WTC11 (cell line): ENCODE measurements at regions not wholly inside any gene's neighbourhood (a gene's known extent, or its start where the extent isn't known, plus 50 kb on each side); places are given as distances from the start of the nearest gene placed in this dataset.

ENCODE experiments used
- ATAC-seq: fragments of 200-7000 bp; cut with Tn5 transposase; 2 replicates; pipeline ENCODE4 v1.10.0; 2021; ENCODE audit warnings: mild to moderate bottlenecking, moderate library complexity
- CTCF ChIA-PET: fragments of 300-600 bp; sonication (Branson Sonifier 250); formaldehyde crosslinking; loops from one replicate; lab custom pipeline; 2021; ENCODE audit warnings: antibody characterized with exemption; lab: Charles Lee
- POLR2A ChIA-PET: fragments of 350-600 bp; sonication (Branson Sonifier 250); formaldehyde crosslinking; loops from one replicate; lab custom pipeline; 2021; ENCODE audit warnings: antibody characterized with exemption; lab: Charles Lee
- DNase-seq: peaks from one replicate; pipeline ENCODE4 v3.0.0; 2021; ENCODE audit warnings: low spot score
- H3K27ac Mint-ChIP-seq: 2 replicates; pipeline ENCODE4 v1.8.0; 2021; ENCODE audit warnings: mixed read lengths
- H3K27me3 Mint-ChIP-seq: 2 replicates; pipeline ENCODE4 v1.8.0; 2021; ENCODE audit warnings: low read depth, mild to moderate bottlenecking, moderate library complexity, mixed read lengths
- H3K36me3 Mint-ChIP-seq: 2 replicates; pipeline ENCODE4 v1.8.0; 2021; ENCODE audit warnings: mixed read lengths
- H3K4me1 Mint-ChIP-seq: 2 replicates; pipeline ENCODE4 v1.8.0; 2022; ENCODE audit warnings: mixed read lengths
- H3K4me3 Mint-ChIP-seq: 2 replicates; pipeline ENCODE4 v1.8.0; 2021; ENCODE audit warnings: mild to moderate bottlenecking, moderate library complexity, mixed read lengths
- H3K9me3 Mint-ChIP-seq: 2 replicates; pipeline ENCODE4 v1.8.0; 2021; ENCODE audit warnings: mixed read lengths
- EMX1 ChIP-seq: fragments of 250-450 bp; sonication (Bioruptor Pico); IDR thresholded peaks from 2 replicates; pipeline ENCODE4 v1.8.0; 2021; ENCODE audit warnings: mild to moderate bottlenecking
- FOXJ3 ChIP-seq: sonication (generic); formaldehyde crosslinking; IDR thresholded peaks from 2 replicates; pipeline ENCODE4 v1.9.0; 2021; ENCODE audit warnings: missing genetic modification reagents, mild to moderate bottlenecking, borderline replicate concordance
- GRHL2 ChIP-seq: fragments of 250-450 bp; sonication (Bioruptor Pico); IDR thresholded peaks from 2 replicates; pipeline ENCODE4 v1.8.0; 2022; ENCODE audit warnings: mild to moderate bottlenecking, moderate library complexity; ENCODE audit not compliant: insufficient replicate concordance, severe bottlenecking
- JUN ChIP-seq: sonication (generic); formaldehyde crosslinking; IDR thresholded peaks from 2 replicates; pipeline ENCODE4 v1.8.0; 2023; ENCODE audit warnings: mild to moderate bottlenecking, missing genetic modification reagents
- KAT7 ChIP-seq: sonication (generic); formaldehyde crosslinking; IDR thresholded peaks from 2 replicates; pipeline ENCODE4 v1.8.1; 2023; ENCODE audit warnings: missing genetic modification reagents, mild to moderate bottlenecking, borderline replicate concordance
- NFYB ChIP-seq: sonication (generic); formaldehyde crosslinking; conservative IDR thresholded peaks from 2 replicates; pipeline ENCODE4 v1.8.0; 2022; ENCODE audit warnings: low read depth, missing genetic modification reagents
- NR2C2 ChIP-seq: sonication (generic); formaldehyde crosslinking; IDR thresholded peaks from 2 replicates; pipeline ENCODE4 v1.8.0; 2022; ENCODE audit warnings: mild to moderate bottlenecking, missing genetic modification reagents
- PRRX2 ChIP-seq: fragments of 250-450 bp; sonication (Bioruptor Pico); IDR thresholded peaks from 2 replicates; pipeline ENCODE4 v1.8.0; 2021; ENCODE audit warnings: mild to moderate bottlenecking
- SP1 ChIP-seq: sonication (generic); formaldehyde crosslinking; conservative IDR thresholded peaks from 2 replicates; pipeline ENCODE4 v1.8.1; 2022; ENCODE audit warnings: missing genetic modification reagents
- ZBTB21 ChIP-seq: sonication (generic); formaldehyde crosslinking; IDR thresholded peaks from 2 replicates; pipeline ENCODE4 v1.8.1; 2023; ENCODE audit warnings: mild to moderate bottlenecking, missing genetic modification reagents, borderline replicate concordance
- ZBTB43 ChIP-seq: sonication (generic); formaldehyde crosslinking; IDR thresholded peaks from 2 replicates; pipeline ENCODE4 v1.8.1; 2023; ENCODE audit warnings: mild to moderate bottlenecking, missing genetic modification reagents
- ZNF138 ChIP-seq: sonication (generic); formaldehyde crosslinking; conservative IDR thresholded peaks from 2 replicates; pipeline ENCODE4 v1.8.1; 2022; ENCODE audit warnings: mild to moderate bottlenecking, moderate library complexity, missing genetic modification reagents
- ZNF232 ChIP-seq: sonication (generic); formaldehyde crosslinking; IDR thresholded peaks from 2 replicates; pipeline ENCODE4 v1.8.0; 2022; ENCODE audit warnings: mild to moderate bottlenecking, missing genetic modification reagents
- ZNF281 ChIP-seq: sonication (generic); formaldehyde crosslinking; IDR thresholded peaks from 2 replicates; pipeline ENCODE4 v1.8.0; 2023; ENCODE audit warnings: mild to moderate bottlenecking, missing genetic modification reagents
- TF ChIP-seq, protein P1 (sequence below): sonication (generic); formaldehyde crosslinking; IDR thresholded peaks from 2 replicates; pipeline ENCODE4 v1.8.1; 2023; ENCODE audit warnings: mild to moderate bottlenecking, missing genetic modification reagents, moderate library complexity
- TF ChIP-seq, protein P2 (sequence below): sonication (generic); formaldehyde crosslinking; IDR thresholded peaks from 2 replicates; pipeline ENCODE4 v1.8.0; 2022; ENCODE audit warnings: mild to moderate bottlenecking, missing genetic modification reagents
- TF ChIP-seq, protein P3 (sequence below): sonication (generic); formaldehyde crosslinking; IDR thresholded peaks from 2 replicates; pipeline ENCODE4 v1.8.1; 2023; ENCODE audit warnings: mild to moderate bottlenecking, missing genetic modification reagents, borderline replicate concordance
- TF ChIP-seq, protein P4 (sequence below): fragments of 250-450 bp; sonication (Bioruptor Pico); conservative IDR thresholded peaks from 2 replicates; pipeline ENCODE4 v1.9.0; 2021; ENCODE audit warnings: mild to moderate bottlenecking

- TF ChIP-seq, protein P1, sequence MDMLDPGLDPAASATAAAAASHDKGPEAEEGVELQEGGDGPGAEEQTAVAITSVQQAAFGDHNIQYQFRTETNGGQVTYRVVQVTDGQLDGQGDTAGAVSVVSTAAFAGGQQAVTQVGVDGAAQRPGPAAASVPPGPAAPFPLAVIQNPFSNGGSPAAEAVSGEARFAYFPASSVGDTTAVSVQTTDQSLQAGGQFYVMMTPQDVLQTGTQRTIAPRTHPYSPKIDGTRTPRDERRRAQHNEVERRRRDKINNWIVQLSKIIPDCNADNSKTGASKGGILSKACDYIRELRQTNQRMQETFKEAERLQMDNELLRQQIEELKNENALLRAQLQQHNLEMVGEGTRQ, result no peak
- TF ChIP-seq, protein P2, sequence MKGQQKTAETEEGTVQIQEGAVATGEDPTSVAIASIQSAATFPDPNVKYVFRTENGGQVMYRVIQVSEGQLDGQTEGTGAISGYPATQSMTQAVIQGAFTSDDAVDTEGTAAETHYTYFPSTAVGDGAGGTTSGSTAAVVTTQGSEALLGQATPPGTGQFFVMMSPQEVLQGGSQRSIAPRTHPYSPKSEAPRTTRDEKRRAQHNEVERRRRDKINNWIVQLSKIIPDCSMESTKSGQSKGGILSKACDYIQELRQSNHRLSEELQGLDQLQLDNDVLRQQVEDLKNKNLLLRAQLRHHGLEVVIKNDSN, result no peak
- no peak for TF ChIP-seq ZBTB43 (CRISPR knock-in tag)
- no peak for TF ChIP-seq JUN (CRISPR knock-in tag)
- TF ChIP-seq, all 79 proteins: peak for 0
Measured at GRCh38 chr14:26735811-26736210, 138.0 kb upstream of the NOVA1 start (continued).

DNA sequence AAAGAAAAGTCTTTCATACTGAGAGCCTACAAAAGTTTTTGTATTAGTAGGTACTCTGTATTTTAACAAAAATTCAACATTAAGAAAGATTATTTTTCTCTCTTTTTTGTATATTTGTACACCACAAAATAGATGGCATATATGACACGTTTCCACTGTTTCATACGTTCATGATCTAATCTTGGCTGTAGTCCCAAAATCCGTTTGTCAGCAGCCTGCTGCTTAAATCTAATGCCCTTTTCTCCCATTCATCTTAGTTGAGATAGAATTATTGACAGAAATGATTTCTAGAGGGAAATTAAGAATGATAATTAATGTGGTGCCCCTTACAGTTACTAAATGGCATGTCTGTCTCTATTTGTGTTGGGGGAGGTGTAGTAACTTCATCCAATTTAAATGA lies 140.7 kb upstream of the NOVA1 start:
- peaks cover 10% of the 10 kb centered on the region for H3K9me3 Mint-ChIP-seq
- H3K4me3 Mint-ChIP-seq, result no peak overlapping the region
- TF ChIP-seq SP1 (no peak), FOXJ3 (CRISPR knock-in tag) (no peak), KAT7 (CRISPR knock-in tag) (no peak), ZNF232 (no peak), JUN (CRISPR knock-in tag) (no peak), EMX1 (CRISPR knock-in tag) (no peak), ZNF281 (CRISPR knock-in tag) (no peak), GRHL2 (CRISPR knock-in tag) (no peak), ZBTB21 (CRISPR knock-in tag) (no peak), NR2C2 (CRISPR knock-in tag) (no peak), NFYB (CRISPR knock-in tag) (no peak), PRRX2 (CRISPR knock-in tag) (no peak), ZNF138 (CRISPR knock-in tag) (no peak)
- TF ChIP-seq, protein P3, sequence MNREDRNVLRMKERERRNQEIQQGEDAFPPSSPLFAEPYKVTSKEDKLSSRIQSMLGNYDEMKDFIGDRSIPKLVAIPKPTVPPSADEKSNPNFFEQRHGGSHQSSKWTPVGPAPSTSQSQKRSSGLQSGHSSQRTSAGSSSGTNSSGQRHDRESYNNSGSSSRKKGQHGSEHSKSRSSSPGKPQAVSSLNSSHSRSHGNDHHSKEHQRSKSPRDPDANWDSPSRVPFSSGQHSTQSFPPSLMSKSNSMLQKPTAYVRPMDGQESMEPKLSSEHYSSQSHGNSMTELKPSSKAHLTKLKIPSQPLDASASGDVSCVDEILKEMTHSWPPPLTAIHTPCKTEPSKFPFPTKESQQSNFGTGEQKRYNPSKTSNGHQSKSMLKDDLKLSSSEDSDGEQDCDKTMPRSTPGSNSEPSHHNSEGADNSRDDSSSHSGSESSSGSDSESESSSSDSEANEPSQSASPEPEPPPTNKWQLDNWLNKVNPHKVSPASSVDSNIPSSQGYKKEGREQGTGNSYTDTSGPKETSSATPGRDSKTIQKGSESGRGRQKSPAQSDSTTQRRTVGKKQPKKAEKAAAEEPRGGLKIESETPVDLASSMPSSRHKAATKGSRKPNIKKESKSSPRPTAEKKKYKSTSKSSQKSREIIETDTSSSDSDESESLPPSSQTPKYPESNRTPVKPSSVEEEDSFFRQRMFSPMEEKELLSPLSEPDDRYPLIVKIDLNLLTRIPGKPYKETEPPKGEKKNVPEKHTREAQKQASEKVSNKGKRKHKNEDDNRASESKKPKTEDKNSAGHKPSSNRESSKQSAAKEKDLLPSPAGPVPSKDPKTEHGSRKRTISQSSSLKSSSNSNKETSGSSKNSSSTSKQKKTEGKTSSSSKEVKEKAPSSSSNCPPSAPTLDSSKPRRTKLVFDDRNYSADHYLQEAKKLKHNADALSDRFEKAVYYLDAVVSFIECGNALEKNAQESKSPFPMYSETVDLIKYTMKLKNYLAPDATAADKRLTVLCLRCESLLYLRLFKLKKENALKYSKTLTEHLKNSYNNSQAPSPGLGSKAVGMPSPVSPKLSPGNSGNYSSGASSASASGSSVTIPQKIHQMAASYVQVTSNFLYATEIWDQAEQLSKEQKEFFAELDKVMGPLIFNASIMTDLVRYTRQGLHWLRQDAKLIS (CRISPR knock-in tag), result no peak
- TF ChIP-seq, protein P4, sequence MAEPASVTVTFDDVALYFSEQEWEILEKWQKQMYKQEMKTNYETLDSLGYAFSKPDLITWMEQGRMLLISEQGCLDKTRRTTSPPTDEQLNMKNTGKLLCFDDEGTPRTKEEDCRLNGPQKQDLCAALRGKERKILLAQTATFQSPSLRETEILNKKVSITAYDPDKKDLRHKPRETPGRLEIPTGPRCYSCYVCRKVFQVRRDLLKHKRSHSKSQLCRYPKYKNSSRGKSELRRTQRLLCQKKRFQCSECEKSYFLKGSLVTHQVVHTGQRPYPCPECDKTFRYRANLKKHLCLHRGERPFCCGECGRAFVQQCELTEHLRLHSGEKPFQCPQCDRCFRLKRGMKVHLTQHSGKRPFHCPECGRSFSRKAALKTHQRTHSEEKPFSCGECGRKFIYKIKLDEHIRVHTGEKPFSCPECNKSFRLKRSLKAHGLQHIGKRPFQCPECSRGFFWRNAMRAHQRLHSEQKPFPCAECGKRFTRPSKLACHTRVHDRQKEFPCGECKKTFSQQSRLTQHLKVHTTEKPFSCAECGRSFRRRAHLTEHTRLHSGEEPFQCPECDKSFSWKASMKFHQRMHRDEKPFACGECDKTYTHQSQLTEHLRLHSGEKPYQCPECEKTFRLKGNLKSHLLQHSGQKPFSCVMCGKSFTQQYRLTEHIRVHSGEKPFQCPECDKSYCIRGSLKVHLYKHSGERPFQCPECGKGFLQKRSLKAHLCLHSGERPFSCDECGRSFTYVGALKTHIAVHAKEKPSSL (CRISPR knock-in tag), result no peak
- H3K4me1 Mint-ChIP-seq, result no peaks in the 10 kb centered on the region
- DNase-seq (no peak), ATAC-seq (no peak)
- CTCF ChIA-PET, result no interaction called here
- no peaks in the 10 kb centered on the region for H3K27me3 Mint-ChIP-seq
- no peaks in the 10 kb centered on the region for H3K36me3 Mint-ChIP-seq
- no peak overlapping the region for H3K27ac Mint-ChIP-seq
- POLR2A ChIA-PET, result no interaction called here
